ENCODE measurements at regions not wholly inside any gene's neighbourhood (a gene's known extent, or its start where the extent isn't known, plus 50 kb on each side); places are given as distances from the start of the nearest gene placed in this dataset.

- Histone ChIP-seq H3K4me3 (no peak overlapping the region), H3K27me3 (ENCODE audit: control insufficient read depth in 3 of 3, insufficient read depth in 3 of 3, low read length in 2 of 3) (no peaks in the 10 kb centered on the region), H3K9me3 (ENCODE audit: control insufficient read depth in 4 of 4, insufficient read depth in 3 of 4, low read length in 3 of 4) (peaks cover 0 to 2% (median 0%) of the 10 kb centered on the region in 4 donors), H3K27ac (ENCODE audit: low read depth in 1 of 2, low read length in 1 of 2) (no peak overlapping the region), H3K4me1 (ENCODE audit: control insufficient read depth in 5 of 5, insufficient read depth in 5 of 5, low read length in 5 of 5) (no peaks in the 10 kb centered on the region), H3K9ac (ENCODE audit: insufficient read depth in 1 of 2, low read length in 2 of 2) (no peak overlapping the region), H3K36me3 (ENCODE audit: control insufficient read depth in 4 of 4, insufficient read depth in 4 of 4, low read length in 4 of 4) (no peaks in the 10 kb centered on the region)
- WGBS, 2 donors, result 55 to 62% methylated on average over 5 of the region's 5 CpGs
- DNase-seq, result no peak
- no peak for ATAC-seq (ENCODE audit: insufficient read depth, low FRiP score)
- TF ChIP-seq CTCF (IDR thresholded peaks at IDR 0.05; ENCODE audit: control extremely low read depth, extremely low read depth), result no peak
These were observed 482.0 kb upstream of the DCC start for GRCh38 chr18:51857989-51858388.

GRCh38 chr18:51861046-51861445 is 479.0 kb upstream of the DCC start:
- Histone ChIP-seq H3K9ac (ENCODE audit: insufficient read depth in 1 of 2, low read length in 2 of 2) (no peak overlapping the region), H3K4me3 (no peak overlapping the region), H3K36me3 (ENCODE audit: control insufficient read depth in 4 of 4, insufficient read depth in 4 of 4, low read length in 4 of 4) (no peaks in the 10 kb centered on the region), H3K4me1 (ENCODE audit: control insufficient read depth in 5 of 5, insufficient read depth in 5 of 5, low read length in 5 of 5) (no peaks in the 10 kb centered on the region), H3K9me3 (ENCODE audit: control insufficient read depth in 4 of 4, insufficient read depth in 3 of 4, low read length in 3 of 4) (peaks cover 0 to 6% (median 0%) of the 10 kb centered on the region in 4 donors), H3K27ac (ENCODE audit: low read depth in 1 of 2, low read length in 1 of 2) (no peak overlapping the region), H3K27me3 (ENCODE audit: control insufficient read depth in 3 of 3, insufficient read depth in 3 of 3, low read length in 2 of 3) (no peaks in the 10 kb centered on the region)
- DNase-seq (no peak), ATAC-seq (ENCODE audit: insufficient read depth, low FRiP score) (no peak)
- WGBS, 2 donors, result 74 to 83% methylated on average over 2 of the region's 2 CpGs
- no peak for TF ChIP-seq CTCF (IDR thresholded peaks at IDR 0.05; ENCODE audit: control extremely low read depth, extremely low read depth)

- 79 to 87% methylated on average over 4 of the region's 4 CpGs for WGBS, 2 donors
- Histone ChIP-seq H3K4me1 (ENCODE audit: control insufficient read depth in 5 of 5, insufficient read depth in 5 of 5, low read length in 5 of 5) (no peaks in the 10 kb centered on the region), H3K9me3 (ENCODE audit: control insufficient read depth in 4 of 4, insufficient read depth in 3 of 4, low read length in 3 of 4) (peaks cover 0 to 4% (median 0%) of the 10 kb centered on the region in 4 donors), H3K27ac (ENCODE audit: low read depth in 1 of 2, low read length in 1 of 2) (no peak overlapping the region), H3K36me3 (ENCODE audit: control insufficient read depth in 4 of 4, insufficient read depth in 4 of 4, low read length in 4 of 4) (no peaks in the 10 kb centered on the region), H3K9ac (ENCODE audit: insufficient read depth in 1 of 2, low read length in 2 of 2) (no peak overlapping the region), H3K4me3 (no peak overlapping the region), H3K27me3 (ENCODE audit: control insufficient read depth in 3 of 3, insufficient read depth in 3 of 3, low read length in 2 of 3) (no peaks in the 10 kb centered on the region)
- no peak for TF ChIP-seq CTCF (IDR thresholded peaks at IDR 0.05; ENCODE audit: control extremely low read depth, extremely low read depth)
- ATAC-seq (ENCODE audit: insufficient read depth, low FRiP score) (no peak), DNase-seq (no peak)
These were observed 477.8 kb upstream of the DCC start for GRCh38 chr18:51862051-51862715.

Measured in lung (tissue), 11 donors.